GM23248 (cell line): ENCODE measurements at regions not wholly inside any gene's neighbourhood (a gene's known extent, or its start where the extent isn't known, plus 50 kb on each side); places are given as distances from the start of the nearest gene placed in this dataset.

ENCODE experiments used
- EZH2 ChIP-seq: fragments of 200-600 bp; sonication (generic); IDR thresholded peaks from 2 replicates; pipeline ENCODE4 v1.6.1; 2018; ENCODE audit warnings: antibody characterized with exemption, mild to moderate bottlenecking; ENCODE audit not compliant: insufficient read depth, poor library complexity, severe bottlenecking
- EZH2phosphoT487 ChIP-seq: fragments of 200-600 bp; sonication (generic); IDR thresholded peaks from 2 replicates; pipeline ENCODE4 v1.6.1; 2018; ENCODE audit warnings: antibody characterized with exemption, moderate library complexity, mild to moderate bottlenecking, low read depth; ENCODE audit not compliant: insufficient read depth

DNA sequence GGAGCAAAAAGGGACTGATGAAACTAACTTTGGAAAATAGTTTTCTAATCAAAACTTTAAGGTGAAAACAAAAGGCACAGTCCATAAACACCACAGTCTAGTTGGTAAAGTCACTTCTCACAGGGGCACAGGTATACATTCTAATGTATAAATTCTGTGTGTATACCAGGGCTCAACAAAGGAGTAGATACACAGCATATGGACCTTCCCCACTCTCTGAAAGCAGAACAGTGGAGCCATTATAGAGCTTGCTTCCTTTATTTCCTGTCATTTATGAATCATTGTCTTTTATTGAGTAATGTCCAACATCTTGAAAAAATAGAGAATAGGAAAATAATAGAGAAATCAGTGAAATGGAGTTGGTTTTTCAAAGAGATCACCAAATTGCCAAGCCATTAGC, 746.5 kb upstream of the CHRM3 start:
- TF ChIP-seq EZH2 (no peak), EZH2phosphoT487 (no peak)
